Vagina (tissue), 2 donors: ENCODE measurements at regions not wholly inside any gene's neighbourhood (a gene's known extent, or its start where the extent isn't known, plus 50 kb on each side); places are given as distances from the start of the nearest gene placed in this dataset.

Source experiments
- DNase-seq, 2 donors: peaks; one replicate each; pipeline ENCODE4 v3.0.0-alpha.2; 2017; ENCODE audit errors: extremely low spot score in 2 of 2
- H3K27ac ChIP-seq: fragments of 200-600 bp; sonication (generic); one replicate; pipeline ENCODE4 v1.5.1; 2019
- H3K27me3 ChIP-seq: fragments of 200-600 bp; sonication (generic); one replicate; pipeline ENCODE4 v1.5.1; 2019
- H3K36me3 ChIP-seq, 2 donors: fragments of 200-600 bp; sonication (generic); one replicate each; pipeline ENCODE4 v1.5.1; 2017 to 2019
- H3K4me1 ChIP-seq: fragments of 200-600 bp; sonication (generic); one replicate; pipeline ENCODE4 v1.5.1; 2019
- H3K4me3 ChIP-seq, 2 donors: fragments of 200-600 bp; sonication (generic); 1 replicate in 1 of 2; 2 replicates in 1 of 2; pipeline ENCODE4 v1.5.1; 2016 to 2019
- H3K9me3 ChIP-seq: fragments of 200-600 bp; sonication (generic); one replicate; pipeline ENCODE4 v1.5.1; 2019
- CTCF ChIP-seq, 3 experiments: fragments of 450-650 bp in 2 of 3; fragments of 200-600 bp in 1 of 3; sonication (generic) in 1 of 3; IDR thresholded peaks; one replicate each; pipeline ENCODE4 v1.5.1; 2017 to 2019; ENCODE audit warnings: antibody characterized with exemption in 3 of 3, mild to moderate bottlenecking in 2 of 3, moderate library complexity in 2 of 3
- POLR2A ChIP-seq, 2 donors: fragments of 450-650 bp; IDR thresholded peaks; one replicate each; pipeline ENCODE4 v1.6.1; 2017; ENCODE audit warnings: antibody characterized with exemption in 2 of 2, mild to moderate bottlenecking in 2 of 2, moderate library complexity in 2 of 2
- POLR2AphosphoS5 ChIP-seq, 2 donors: sonication (generic); formaldehyde crosslinking; IDR thresholded peaks; one replicate each; pipeline ENCODE4 v1.9.0; 2017; ENCODE audit warnings: antibody characterized with exemption in 2 of 2, mild to moderate bottlenecking in 2 of 2, low read depth in 1 of 2; ENCODE audit not compliant: insufficient read depth in 1 of 2
- intact Hi-C: fragments of 100-400 bp; cut with DNase I; formaldehyde crosslinking; loops from one replicate; pipeline ENCODE4 v1.15.1; 2023

GRCh38 chr3:28978092-28978491, 302.8 kb upstream of the RBMS3 start:
- no peak overlapping the region for H3K4me3 ChIP-seq
- intact Hi-C loops: no loop called here

GRCh38 chr3:28980131-28980530, 300.7 kb upstream of the RBMS3 start:
- TF ChIP-seq POLR2AphosphoS5 (IDR thresholded peaks at IDR 0.05; ENCODE audit: insufficient read depth in 1 of 2, low read depth in 1 of 2): no peak
- no peak for TF ChIP-seq POLR2A (IDR thresholded peaks at IDR 0.05)
- TF ChIP-seq CTCF (IDR thresholded peaks at IDR 0.05): no peak
- no peaks in the 10 kb centered on the region for H3K36me3 ChIP-seq

More at GRCh38 chr3:28978092-28978491, 302.8 kb upstream of the RBMS3 start:
- Histone ChIP-seq H3K27ac (no peak overlapping the region), H3K9me3 (no peaks in the 10 kb centered on the region), H3K4me1 (no peaks in the 10 kb centered on the region), H3K27me3 (no peaks in the 10 kb centered on the region), H3K36me3 (no peaks in the 10 kb centered on the region)
- no peak for TF ChIP-seq POLR2AphosphoS5 (IDR thresholded peaks at IDR 0.05; ENCODE audit: insufficient read depth in 1 of 2, low read depth in 1 of 2)
- no peak for TF ChIP-seq CTCF (IDR thresholded peaks at IDR 0.05)
- TF ChIP-seq POLR2A (IDR thresholded peaks at IDR 0.05): no peak
- DNase-seq: no peak

GRCh38 chr3:28980631-28981030, 300.2 kb upstream of the RBMS3 start:
- H3K36me3 ChIP-seq: no peaks in the 10 kb centered on the region
- H3K9me3 ChIP-seq: no peaks in the 10 kb centered on the region
- H3K4me1 ChIP-seq: no peaks in the 10 kb centered on the region
- no peak for DNase-seq
- no peaks in the 10 kb centered on the region for H3K27me3 ChIP-seq
- intact Hi-C loops: no loop called here
- no peak overlapping the region for H3K4me3 ChIP-seq
- no peak overlapping the region for H3K27ac ChIP-seq
- TF ChIP-seq POLR2A (IDR thresholded peaks at IDR 0.05): no peak
- TF ChIP-seq CTCF (IDR thresholded peaks at IDR 0.05): no peak
- TF ChIP-seq POLR2AphosphoS5 (IDR thresholded peaks at IDR 0.05; ENCODE audit: insufficient read depth in 1 of 2, low read depth in 1 of 2): no peak

More at GRCh38 chr3:28980131-28980530, 300.7 kb upstream of the RBMS3 start:
- Histone ChIP-seq H3K27me3 (no peaks in the 10 kb centered on the region), H3K4me3 (no peak overlapping the region), H3K9me3 (no peaks in the 10 kb centered on the region), H3K27ac (no peak overlapping the region), H3K4me1 (no peaks in the 10 kb centered on the region)
- intact Hi-C loops: no loop called here
- DNase-seq: no peak

GRCh38 chr3:28982906-28983305, 298.0 kb upstream of the RBMS3 start:
- H3K27me3 ChIP-seq: no peaks in the 10 kb centered on the region
- no peak overlapping the region for H3K27ac ChIP-seq
- no peak for DNase-seq
- no peak for TF ChIP-seq POLR2A (IDR thresholded peaks at IDR 0.05)
- H3K36me3 ChIP-seq: no peaks in the 10 kb centered on the region
- no peak overlapping the region for H3K4me3 ChIP-seq
- no peaks in the 10 kb centered on the region for H3K9me3 ChIP-seq
- no peaks in the 10 kb centered on the region for H3K4me1 ChIP-seq
- intact Hi-C loops: no loop called here

- TF ChIP-seq POLR2A (IDR thresholded peaks at IDR 0.05) (no peak), CTCF (IDR thresholded peaks at IDR 0.05) (no peak), POLR2AphosphoS5 (IDR thresholded peaks at IDR 0.05; ENCODE audit: insufficient read depth in 1 of 2, low read depth in 1 of 2) (no peak)
- intact Hi-C loops: no loop called here
Observed at GRCh38 chr3:28986922-28987321, 293.9 kb upstream of the RBMS3 start.

More at GRCh38 chr3:28986922-28987321, 293.9 kb upstream of the RBMS3 start:
- Histone ChIP-seq H3K36me3 (no peaks in the 10 kb centered on the region), H3K9me3 (no peaks in the 10 kb centered on the region), H3K27ac (no peak overlapping the region), H3K27me3 (no peaks in the 10 kb centered on the region), H3K4me3 (no peak overlapping the region), H3K4me1 (no peaks in the 10 kb centered on the region)
- no peak for DNase-seq
